HG02943 (cell line): ENCODE measurements at regions not wholly inside any gene's neighbourhood (a gene's known extent, or its start where the extent isn't known, plus 50 kb on each side); places are given as distances from the start of the nearest gene placed in this dataset.

Experiments
- ATAC-seq: cut with Tn5 transposase; IDR thresholded peaks from one replicate; pipeline ENCODE4 v1.9.1; 2021; ENCODE audit warnings: mild to moderate bottlenecking, low read depth, moderate library complexity; ENCODE audit not compliant: unreplicated experiment

- no peak for ATAC-seq
These were observed 481.2 kb downstream of the OTOL1 start for GRCh38 chr3:161977850-161978249.

- no peak for ATAC-seq
These were observed 491.3 kb downstream of the OTOL1 start for GRCh38 chr3:161987933-161988332.

GRCh38 chr3:161989012-161989411 lies 492.4 kb downstream of the OTOL1 start:
- no peak for ATAC-seq

GRCh38 chr3:161990036-161990435 lies 493.4 kb downstream of the OTOL1 start:
- no peak for ATAC-seq

GRCh38 chr3:161991901-161992540 lies 495.4 kb downstream of the OTOL1 start:
- no peak for ATAC-seq

GRCh38 chr3:161999846-162000245 lies 503.2 kb downstream of the OTOL1 start:
- no peak for ATAC-seq

GRCh38 chr3:162007722-162008121 lies 511.1 kb downstream of the OTOL1 start:
- no peak for ATAC-seq

- no peak for ATAC-seq
These were observed 516.0 kb downstream of the OTOL1 start for GRCh38 chr3:162012633-162013032.

- ATAC-seq = no peak
These were observed 517.7 kb downstream of the OTOL1 start for GRCh38 chr3:162014284-162014683.

- no peak for ATAC-seq
These were observed 519.2 kb downstream of the OTOL1 start for GRCh38 chr3:162015856-162016255.

- no peak for ATAC-seq
These were observed 523.2 kb downstream of the OTOL1 start for GRCh38 chr3:162019817-162020216.

GRCh38 chr3:162021206-162021605 lies 524.6 kb downstream of the OTOL1 start:
- ATAC-seq = no peak

GRCh38 chr3:162022911-162023310 lies 526.3 kb downstream of the OTOL1 start:
- no peak for ATAC-seq

GRCh38 chr3:162029736-162030135 lies 533.1 kb downstream of the OTOL1 start:
- no peak for ATAC-seq

- no peak for ATAC-seq
These were observed 537.8 kb downstream of the OTOL1 start for GRCh38 chr3:162034368-162034767.

- no peak for ATAC-seq
These were observed 545.0 kb downstream of the OTOL1 start for GRCh38 chr3:162041622-162042021.

GRCh38 chr3:162052636-162053035 lies 556.0 kb downstream of the OTOL1 start:
- ATAC-seq = no peak

GRCh38 chr3:162072656-162073164 lies 576.1 kb downstream of the OTOL1 start:
- ATAC-seq = no peak

- no peak for ATAC-seq
These were observed 576.9 kb downstream of the OTOL1 start for GRCh38 chr3:162073422-162073975.

- no peak for ATAC-seq
These were observed 580.5 kb downstream of the OTOL1 start for GRCh38 chr3:162077108-162077507.

GRCh38 chr3:162082516-162082915 lies 585.9 kb downstream of the OTOL1 start:
- no peak for ATAC-seq

GRCh38 chr3:162087361-162087760 lies 590.8 kb downstream of the OTOL1 start:
- ATAC-seq = no peak
